ENCODE measurements at regions not wholly inside any gene's neighbourhood (a gene's known extent, or its start where the extent isn't known, plus 50 kb on each side); places are given as distances from the start of the nearest gene placed in this dataset.

DNA sequence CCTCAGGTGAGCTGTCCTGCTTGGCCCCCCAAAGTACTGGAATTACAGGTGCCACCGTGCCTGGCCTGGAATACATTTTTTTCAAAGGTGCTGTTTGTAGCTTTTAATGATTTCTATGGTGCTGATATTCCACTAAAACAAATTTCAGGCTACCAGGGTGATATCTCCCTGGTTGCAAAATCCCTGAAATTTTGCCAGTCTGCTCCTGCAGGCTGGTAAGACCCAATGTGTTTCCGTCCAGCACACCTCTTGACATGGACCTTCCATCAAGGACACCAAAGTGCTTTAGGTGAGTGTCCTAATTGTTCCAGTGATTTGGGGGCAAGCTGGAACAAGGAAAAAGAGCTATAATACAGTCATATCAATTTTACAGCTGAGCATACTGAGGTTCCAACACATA lies 69.8 kb upstream of the KMT2C start:
- Histone ChIP-seq H3K27ac (no peak overlapping the region), H3K36me3 (no peaks in the 10 kb centered on the region), H3K27me3 (no peaks in the 10 kb centered on the region), H3K9me3 (no peaks in the 10 kb centered on the region), H3K4me3 (no peak overlapping the region), H3K4me1 (ENCODE audit: insufficient read depth) (no peaks in the 10 kb centered on the region)
- 73 to 88% (median 83%) methylated on average over 2 of the region's 2 CpGs for WGBS, 3 donors
- intact Hi-C loops (cut with DNase I), result no loop called here
- no peak for DNase-seq
- no peak for TF ChIP-seq POLR2A (IDR thresholded peaks at IDR 0.05)
- TF ChIP-seq, protein P1, sequence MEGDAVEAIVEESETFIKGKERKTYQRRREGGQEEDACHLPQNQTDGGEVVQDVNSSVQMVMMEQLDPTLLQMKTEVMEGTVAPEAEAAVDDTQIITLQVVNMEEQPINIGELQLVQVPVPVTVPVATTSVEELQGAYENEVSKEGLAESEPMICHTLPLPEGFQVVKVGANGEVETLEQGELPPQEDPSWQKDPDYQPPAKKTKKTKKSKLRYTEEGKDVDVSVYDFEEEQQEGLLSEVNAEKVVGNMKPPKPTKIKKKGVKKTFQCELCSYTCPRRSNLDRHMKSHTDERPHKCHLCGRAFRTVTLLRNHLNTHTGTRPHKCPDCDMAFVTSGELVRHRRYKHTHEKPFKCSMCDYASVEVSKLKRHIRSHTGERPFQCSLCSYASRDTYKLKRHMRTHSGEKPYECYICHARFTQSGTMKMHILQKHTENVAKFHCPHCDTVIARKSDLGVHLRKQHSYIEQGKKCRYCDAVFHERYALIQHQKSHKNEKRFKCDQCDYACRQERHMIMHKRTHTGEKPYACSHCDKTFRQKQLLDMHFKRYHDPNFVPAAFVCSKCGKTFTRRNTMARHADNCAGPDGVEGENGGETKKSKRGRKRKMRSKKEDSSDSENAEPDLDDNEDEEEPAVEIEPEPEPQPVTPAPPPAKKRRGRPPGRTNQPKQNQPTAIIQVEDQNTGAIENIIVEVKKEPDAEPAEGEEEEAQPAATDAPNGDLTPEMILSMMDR (IDR thresholded peaks at IDR 0.05), result no peak
- TF ChIP-seq EP300 (IDR thresholded peaks at IDR 0.05), result no peak

DNA sequence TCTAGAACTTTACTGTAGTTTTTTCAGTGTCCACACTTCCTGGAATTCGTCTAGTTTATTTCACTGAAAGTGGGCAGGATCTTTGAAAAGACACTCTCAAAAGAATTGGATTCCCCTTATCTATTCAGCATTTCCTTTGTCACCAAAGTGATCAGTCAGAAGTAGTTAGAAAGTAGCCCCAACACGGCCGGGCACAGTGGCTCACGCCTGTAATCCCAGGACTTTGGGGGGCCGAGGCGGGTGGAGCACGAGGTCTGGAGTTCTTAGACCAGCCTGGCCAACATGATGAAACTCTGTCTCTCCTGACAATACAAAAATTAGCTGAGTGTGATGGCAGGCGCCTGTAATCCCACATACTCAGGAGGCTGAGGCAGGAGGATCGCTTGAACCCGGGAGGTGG lies 69.0 kb upstream of the KMT2C start:
- H3K27me3 ChIP-seq, result no peaks in the 10 kb centered on the region
- TF ChIP-seq POLR2A (IDR thresholded peaks at IDR 0.05) (no peak), EP300 (IDR thresholded peaks at IDR 0.05) (no peak)
- TF ChIP-seq, protein P1 (IDR thresholded peaks at IDR 0.05), result no peak
- DNase-seq, result no peak
- WGBS, 3 donors, result 82 to 84% (median 82%) methylated on average over 10 of the region's 10 CpGs
- H3K27ac ChIP-seq, result no peak overlapping the region
- no peaks in the 10 kb centered on the region for H3K9me3 ChIP-seq
- no peak overlapping the region for H3K4me3 ChIP-seq
- H3K36me3 ChIP-seq, result no peaks in the 10 kb centered on the region
- no peaks in the 10 kb centered on the region for H3K4me1 ChIP-seq (ENCODE audit: insufficient read depth)
- intact Hi-C loops (cut with DNase I), result no loop called here

DNA sequence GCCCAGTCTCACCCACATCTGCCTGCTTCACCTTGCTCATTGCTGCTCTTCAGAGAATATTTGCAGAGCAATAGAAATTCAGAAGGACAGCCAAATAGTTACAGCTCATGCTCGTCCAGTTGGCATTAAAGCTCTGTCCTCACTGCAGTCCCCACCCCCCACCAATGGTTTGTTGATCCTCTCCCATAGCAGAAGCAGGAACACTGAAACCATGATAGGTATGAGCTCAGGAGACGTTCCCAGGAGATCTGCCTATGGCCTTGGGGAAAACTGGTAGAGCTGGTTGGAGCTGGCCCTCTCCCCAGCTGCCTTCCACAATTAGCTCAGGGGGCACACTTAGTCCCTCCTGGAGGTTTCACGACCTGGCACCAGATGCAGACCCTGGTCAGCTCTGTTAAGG lies 68.6 kb upstream of the KMT2C start:
- TF ChIP-seq EP300 (IDR thresholded peaks at IDR 0.05), result no peak
- TF ChIP-seq POLR2A (IDR thresholded peaks at IDR 0.05), result no peak
- TF ChIP-seq, protein P1 (IDR thresholded peaks at IDR 0.05), result no peak
- H3K9me3 ChIP-seq, result no peaks in the 10 kb centered on the region
- H3K4me3 ChIP-seq, result no peak overlapping the region
- no peaks in the 10 kb centered on the region for H3K27me3 ChIP-seq
- H3K27ac ChIP-seq, result no peak overlapping the region
- intact Hi-C loops (cut with DNase I), result no loop called here
- H3K4me1 ChIP-seq (ENCODE audit: insufficient read depth), result no peaks in the 10 kb centered on the region
- no peaks in the 10 kb centered on the region for H3K36me3 ChIP-seq
- DNase-seq, result no peak
- 39 to 62% (median 59%) methylated on average over 3 of the region's 3 CpGs for WGBS, 3 donors

DNA sequence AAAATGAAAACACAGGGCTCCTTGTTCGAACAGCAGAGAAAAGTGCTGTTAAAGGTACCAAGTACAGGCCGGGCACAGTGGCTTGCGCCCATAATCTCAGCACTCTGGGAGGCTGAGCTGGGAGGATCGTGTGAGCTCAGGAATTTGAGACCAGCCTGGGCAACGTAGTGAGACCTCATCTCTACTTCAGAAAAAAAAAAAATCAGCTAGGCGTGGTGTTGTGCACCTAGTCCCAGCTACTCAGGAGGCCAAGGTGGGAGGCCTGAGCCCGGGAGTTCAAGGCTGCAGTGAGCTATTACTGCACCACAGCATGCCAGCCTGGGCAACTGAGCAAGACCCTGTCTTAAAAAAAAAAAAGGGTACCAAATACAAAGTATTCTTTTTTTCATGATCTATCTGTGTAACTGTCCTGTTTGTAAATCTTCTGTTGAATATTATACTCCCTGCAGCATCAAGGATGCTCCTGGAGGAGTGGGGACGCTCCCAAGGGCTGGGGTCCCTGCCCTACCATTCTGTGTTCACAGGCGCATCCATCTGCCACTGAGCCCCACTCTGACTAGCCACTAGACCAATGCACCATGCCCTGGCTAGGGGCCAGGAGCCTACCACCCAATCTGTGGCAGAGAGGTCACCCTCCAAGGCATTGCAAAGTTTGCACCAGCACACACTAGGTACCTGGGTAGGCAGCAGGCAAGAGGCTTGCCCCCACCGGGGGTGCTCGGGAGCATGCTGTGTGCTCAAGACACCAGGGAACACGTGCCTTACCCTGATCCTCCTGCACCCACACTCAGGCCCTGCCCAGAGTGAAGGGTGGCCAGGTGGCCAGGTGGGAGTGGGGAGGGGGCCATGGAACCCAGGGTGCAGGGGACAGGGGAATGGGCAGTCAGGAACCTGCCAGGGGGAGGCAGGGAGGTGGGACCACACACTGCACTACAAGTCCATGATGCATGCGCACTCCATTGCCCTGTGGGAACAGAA lies 67.3 kb upstream of the KMT2C start:
- intact Hi-C loops (cut with DNase I), result no loop called here
- Histone ChIP-seq H3K27me3 (no peaks in the 10 kb centered on the region), H3K27ac (no peak overlapping the region), H3K9me3 (no peaks in the 10 kb centered on the region), H3K4me3 (no peak overlapping the region), H3K36me3 (no peaks in the 10 kb centered on the region), H3K4me1 (ENCODE audit: insufficient read depth) (no peaks in the 10 kb centered on the region)
- no peak for TF ChIP-seq POLR2A (IDR thresholded peaks at IDR 0.05)
- TF ChIP-seq, protein P1 (IDR thresholded peaks at IDR 0.05), result no peak
- WGBS, 3 donors, result 83 to 86% (median 85%) methylated on average over 13 of the region's 13 CpGs
- no peak for DNase-seq
